HG02943 (cell line): ENCODE measurements at regions not wholly inside any gene's neighbourhood (a gene's known extent, or its start where the extent isn't known, plus 50 kb on each side); places are given as distances from the start of the nearest gene placed in this dataset.

Source experiments
- ATAC-seq: cut with Tn5 transposase; IDR thresholded peaks from one replicate; pipeline ENCODE4 v1.9.1; 2021; ENCODE audit warnings: mild to moderate bottlenecking, low read depth, moderate library complexity; ENCODE audit not compliant: unreplicated experiment

DNA sequence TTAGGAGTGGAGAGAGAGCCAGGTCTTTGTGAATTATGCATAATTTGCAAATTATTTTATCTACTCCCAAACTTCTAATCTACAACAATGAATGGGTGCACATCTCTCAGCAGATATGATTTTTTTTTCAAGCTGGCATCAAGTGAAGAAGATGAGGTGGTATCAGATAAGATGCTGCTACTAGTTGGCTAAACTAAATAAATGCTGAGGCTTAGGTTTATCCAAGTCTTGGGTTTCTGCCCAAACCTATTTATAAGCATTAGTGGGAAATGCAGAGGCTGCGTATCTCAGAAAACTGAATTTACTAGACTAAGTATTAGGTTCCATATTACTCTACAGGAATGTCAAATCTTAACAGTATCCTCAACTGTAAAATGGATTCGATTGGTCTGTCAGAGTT lies 703.0 kb upstream of the CELF2 start:
- ATAC-seq, result no peak

DNA sequence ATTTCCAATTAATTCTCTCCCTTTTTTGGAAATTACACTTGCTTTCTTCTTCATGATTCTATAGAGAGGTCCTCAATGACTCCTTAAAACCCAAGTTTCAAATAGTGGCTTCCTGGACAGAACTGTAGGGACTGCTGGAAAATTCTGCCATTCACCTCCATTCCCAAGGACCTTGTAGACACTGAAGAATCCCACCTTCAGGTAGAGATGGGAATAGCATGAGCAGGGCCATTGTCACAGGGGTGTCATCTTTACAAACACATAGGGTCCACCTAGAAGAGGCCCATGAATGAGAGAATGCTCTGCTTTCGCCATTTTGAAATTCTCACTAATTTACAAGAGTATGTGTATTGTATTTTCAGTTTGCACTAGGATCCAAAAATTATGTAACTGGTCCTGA lies 701.7 kb upstream of the CELF2 start:
- no peak for ATAC-seq

DNA sequence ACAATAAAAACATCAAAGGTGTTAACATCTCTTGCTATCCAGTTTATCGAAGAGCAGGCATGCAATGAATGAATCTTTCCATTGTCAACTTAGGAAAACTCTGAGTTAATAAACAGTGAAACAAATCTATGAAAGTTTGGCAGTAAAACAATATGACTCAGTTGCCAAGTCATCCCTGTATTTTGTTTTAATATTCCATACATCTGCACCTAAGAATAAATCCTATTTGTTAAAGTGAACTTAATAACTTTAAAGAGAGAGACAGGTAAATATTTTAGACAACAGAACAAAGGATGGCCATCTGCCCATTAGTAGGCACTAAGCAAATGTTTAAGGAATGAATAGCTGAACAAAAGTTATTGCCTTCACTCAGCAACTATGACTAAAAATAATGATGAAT lies 700.5 kb upstream of the CELF2 start:
- ATAC-seq, result no peak

DNA sequence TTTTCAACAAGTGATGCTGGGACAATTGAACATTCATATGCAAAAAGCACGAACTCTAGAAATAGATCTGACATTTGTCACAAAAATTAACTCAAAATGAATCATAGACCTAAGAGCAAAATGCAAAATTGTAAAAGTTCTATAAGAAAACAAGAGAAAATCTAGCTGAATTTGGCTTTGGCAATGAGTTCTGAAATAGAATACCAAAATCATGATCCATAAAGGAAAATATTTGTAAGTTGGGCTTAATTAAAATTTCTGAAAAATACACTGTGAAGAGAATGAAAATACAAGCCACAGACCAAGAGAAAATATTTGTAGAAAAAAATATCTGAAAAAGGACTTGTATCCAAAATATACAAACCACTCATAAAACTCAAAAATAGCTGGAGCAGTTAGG lies 698.8 kb upstream of the CELF2 start:
- no peak for ATAC-seq

DNA sequence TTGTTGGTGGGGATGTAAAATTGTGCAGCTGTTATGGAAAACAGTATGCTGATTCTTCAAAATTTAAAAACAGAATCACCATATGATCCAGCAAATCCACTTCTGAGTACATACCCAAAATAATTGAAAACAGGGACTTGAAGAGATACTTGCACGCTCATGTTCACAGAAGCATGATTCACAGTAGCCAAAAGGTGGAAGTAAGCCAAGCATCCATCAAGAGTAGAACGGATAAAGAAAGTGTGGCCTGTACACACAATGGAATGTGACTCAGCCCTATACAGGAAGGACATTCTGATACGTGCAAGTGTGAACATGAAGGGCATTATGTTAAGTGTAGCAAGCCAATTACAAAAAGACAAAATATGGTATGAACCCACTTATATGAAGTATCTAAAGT lies 696.7 kb upstream of the CELF2 start:
- ATAC-seq, result no peak

DNA sequence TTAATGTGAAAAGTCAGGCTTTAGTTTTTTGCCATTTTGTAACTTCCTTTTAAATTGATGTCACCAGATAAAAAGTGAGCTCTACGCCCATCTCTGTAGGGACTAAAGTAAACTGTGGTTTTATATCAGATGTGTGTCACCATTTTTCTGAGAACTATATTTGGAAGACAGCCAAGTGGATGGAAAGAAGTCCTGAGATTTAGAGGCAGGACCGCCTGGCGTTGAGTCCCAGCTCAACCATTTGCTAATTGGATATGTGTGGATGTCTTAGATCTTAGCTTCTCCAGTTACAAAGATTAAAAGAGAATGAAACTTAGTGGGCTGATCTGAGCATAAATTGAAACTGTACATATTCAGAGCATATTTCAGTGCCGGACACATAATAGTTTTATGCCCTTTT lies 691.6 kb upstream of the CELF2 start:
- no peak for ATAC-seq

DNA sequence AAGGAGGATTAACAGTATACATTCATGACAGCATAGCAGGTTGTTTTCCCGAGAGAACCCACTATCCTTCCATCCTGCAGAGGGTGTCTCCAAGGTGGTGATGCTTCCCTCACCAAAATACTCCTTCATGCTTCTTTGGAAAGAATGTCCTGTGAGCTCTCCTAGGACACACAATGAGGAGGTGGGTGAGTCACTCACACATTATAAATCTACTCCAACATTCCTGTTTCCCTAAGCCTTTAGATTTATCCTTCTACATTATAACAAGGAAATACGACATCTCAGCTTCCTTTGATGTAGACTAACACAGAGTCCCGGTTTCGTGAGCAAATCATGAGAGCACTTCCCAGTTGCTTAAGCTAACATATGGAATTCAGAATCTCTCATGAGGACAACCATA lies 689.7 kb upstream of the CELF2 start:
- ATAC-seq, result no peak

DNA sequence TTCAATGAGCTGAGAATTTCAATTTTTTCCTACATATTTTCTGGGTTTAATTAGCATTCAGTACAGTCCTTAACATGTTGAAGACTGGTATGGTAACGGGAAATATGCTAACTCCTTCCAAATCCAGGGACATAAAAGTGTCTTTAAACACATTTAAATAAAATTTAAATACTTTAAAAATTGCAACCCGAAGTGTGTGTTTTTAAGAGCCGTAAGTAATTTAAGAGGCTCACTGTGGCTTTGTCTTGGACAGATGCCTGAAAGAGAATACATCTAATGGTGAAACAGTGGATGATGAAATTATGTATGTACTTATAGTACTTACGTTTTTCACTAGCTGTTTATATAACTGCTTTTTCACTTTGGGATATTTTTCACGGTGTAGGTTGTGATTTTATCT lies 687.3 kb upstream of the CELF2 start:
- ATAC-seq, result no peak

DNA sequence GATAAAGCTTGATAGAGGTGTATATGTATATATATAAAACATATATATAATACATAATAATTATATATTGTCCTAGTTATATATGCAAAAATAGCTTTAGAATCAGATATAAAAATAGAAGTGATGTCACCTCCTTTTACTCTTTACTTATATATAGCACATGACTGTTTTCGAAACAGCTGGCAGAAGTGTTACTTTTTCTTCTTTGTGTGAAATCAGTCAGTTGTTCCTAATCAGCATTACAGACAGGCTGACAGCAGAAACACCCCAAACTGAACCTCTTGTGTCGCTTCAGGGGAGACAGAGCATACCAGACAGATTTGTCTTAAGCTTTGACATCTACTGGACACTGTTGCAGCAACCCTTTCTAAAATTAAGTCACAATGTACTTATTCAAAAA lies 684.9 kb upstream of the CELF2 start:
- no peak for ATAC-seq

DNA sequence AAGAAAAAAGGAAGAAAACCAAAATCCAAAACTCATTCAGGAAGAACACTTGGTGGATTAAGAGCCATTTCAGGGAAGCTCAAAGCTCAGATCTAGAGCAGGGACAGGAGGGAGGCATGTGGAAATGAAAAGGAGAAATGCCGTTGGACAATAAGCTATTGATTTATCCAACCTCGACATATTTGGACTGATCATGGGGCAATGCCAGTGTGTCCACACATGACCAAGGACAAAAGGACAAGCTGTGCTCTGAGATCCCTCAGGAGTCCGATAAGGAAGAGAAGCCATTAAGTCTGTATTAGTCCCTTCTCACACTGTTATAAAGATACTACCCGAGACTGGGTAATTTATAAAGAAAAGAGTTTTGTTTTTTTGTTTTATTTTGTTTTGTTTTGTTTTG lies 684.0 kb upstream of the CELF2 start:
- no peak for ATAC-seq

DNA sequence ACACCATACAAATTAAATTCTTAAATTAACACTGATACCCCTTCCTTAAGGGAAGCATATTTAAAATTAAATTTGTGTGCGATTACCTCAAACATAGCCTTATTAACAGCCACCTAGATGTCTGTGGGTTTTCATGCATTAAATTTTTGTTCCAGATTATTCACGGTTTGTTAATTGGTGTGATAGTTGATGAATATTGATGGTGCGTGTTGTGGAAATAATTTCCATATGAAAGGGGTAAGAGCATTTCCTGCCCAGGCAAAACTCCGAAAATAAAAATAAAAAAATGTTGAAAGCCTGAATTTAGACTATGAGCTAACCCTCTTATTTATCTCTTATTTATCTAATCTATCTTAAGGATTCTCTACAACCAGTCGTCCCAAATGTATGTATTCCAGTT lies 679.3 kb upstream of the CELF2 start:
- no peak for ATAC-seq

DNA sequence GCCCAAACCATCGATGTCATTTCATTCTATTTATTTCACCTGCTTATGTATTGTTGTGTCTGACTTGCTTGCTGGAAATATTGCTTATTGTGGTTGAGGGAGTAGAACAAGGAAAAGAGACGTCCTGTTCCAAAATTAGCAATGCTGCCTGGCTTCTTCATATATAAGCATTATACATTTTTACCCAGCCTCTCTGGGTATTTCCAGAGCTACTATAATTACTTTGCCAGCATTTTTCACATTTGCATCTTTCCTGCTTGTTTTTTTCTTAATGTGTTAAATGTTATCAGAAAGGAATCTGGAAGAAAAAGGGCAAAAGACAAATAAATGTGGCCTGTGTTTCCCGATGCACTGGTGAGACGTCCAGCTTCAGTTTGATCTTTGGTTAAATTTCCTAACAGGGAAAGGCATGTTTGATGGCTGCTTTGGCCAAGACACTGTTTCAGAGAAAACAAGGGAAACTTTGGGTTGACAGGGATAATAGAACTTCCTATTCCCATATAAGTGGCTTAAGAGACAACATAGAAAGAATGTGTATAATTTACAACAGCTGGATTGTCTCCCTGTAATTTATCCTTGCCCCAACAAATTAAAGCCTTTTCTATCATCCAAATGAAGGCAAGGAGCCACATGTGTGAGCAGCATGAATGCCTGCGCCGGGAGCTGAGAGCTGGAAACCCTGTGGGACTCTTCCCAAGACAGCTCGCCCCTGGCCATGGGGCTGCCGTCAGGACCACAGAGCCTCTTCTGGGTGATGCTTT lies 671.1 kb upstream of the CELF2 start:
- no peak for ATAC-seq

DNA sequence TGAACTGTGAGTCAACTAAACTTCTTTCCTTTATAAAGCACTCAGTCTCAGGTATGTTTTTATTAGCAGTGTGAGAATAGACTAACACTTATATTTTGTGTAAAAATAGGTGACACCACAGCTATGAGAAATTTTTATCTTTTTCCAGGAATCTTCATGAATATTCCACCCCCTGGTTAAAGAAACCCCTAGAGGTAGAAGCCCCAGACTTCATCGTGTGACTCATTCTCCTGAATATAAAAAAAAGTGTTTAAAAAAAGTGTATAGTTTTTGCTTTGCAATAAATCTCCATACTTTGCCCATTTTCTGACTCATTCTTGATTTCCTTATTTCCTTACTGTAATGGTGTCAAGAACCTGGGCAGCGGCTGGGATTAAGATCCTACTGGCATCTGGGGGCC lies 667.6 kb upstream of the CELF2 start:
- ATAC-seq, result no peak

DNA sequence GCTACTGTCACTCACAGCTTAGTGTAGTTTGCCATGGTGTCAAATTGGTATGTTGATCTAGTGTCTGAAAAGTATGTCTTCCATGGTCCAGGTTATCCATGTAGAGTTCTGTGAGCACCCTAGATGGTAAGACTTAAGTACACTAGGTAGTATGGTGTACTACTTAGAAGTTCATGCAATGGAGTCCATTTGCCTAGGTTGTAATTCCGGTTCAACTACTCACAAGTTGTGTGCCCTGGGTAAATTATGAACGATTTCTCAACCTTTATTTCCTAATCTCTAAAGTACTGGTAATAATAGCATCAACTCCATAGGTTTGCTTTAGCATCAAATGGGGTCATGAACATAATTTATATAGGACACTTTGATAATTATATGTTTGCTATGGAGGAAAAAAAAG lies 666.2 kb upstream of the CELF2 start:
- ATAC-seq, result no peak

DNA sequence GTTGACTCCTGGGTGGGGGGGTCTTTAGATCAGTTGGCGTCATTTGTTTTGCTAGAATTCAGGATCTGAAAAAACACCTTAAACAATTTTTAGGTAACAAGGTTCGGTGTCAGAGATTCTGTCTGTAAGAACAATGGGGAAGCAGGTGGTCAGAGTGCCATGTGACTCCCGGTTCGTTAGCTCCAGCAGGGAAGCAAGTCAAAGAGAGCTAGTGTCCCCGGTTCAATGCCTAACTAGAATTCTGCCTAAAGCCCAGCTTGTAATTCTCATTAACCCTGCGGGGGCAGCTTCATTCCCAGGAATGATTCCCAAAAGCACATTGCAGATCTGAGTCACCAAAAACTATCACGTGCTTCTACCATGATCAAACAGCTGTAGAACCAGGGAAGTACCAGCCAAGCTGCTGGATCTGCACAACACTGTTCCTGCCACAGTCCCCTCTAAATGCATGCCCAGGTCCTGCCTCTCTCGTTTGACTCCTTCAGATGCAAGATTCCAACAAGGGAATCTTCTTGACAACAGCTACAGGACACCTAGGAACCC lies 664.3 kb upstream of the CELF2 start:
- ATAC-seq, result no peak

DNA sequence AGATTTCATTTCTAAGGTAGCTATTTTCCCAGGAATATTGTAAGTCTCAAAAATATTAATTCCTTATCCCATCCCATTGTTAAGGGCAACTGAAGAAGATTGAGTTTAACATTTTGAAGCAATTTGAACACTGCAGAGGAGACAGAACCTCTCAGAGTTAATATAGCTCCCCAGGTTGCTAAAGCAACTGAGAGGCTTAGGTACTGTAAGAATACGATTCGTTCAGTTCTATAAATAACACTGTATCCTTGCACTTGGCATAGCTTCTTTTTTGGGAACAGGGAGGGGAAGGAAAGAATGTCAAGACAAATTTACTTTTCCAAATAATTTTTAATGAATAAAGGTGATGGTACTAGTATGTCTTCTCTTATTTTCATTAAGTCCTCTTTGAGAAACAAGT lies 658.4 kb upstream of the CELF2 start:
- no peak for ATAC-seq

DNA sequence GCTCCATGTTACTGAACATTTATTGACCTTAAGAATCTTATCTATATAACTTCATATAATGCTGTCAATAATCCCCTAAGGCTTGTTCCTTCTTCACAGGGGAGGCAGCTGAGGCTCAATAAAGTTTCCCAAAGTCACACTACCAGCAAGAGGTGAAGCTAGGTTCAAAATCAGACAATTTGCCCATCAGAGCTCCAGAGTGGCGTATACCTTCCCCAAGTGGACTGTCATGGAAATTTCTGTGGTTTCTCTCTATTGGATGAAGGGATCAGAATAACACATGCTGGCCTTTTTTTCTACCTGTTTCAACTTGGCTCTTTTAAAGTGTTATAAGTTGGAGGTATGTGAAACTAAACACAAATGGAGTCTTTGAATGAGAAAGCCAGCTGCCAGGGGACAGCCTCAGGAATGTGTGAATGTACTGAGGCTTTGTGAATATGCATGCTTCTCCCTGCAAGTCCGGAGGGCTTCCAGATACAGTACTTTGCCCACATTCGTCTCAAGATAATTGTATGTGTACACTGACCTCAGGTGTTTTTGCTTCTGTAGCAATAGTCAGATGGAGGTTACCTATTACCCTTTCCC lies 656.3 kb upstream of the CELF2 start:
- no peak for ATAC-seq

DNA sequence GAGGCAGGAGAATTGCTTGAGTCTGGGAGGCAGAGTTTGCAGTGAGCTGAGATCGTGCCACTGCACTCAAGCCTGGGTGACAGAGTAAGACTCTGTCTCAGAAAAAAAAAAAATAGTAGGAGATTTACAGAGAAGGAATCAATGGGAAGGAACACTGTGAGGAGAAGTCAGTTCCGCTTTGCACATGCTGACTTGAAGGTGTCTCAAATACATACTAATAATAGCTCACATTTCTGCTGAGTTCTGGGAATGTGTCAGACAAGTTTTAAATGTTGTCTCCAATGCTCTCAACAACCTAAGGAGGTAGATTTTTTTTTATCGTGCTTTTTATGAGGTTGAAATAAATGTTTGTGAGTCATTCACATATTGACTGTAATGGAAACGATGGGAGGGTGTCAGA lies 654.9 kb upstream of the CELF2 start:
- ATAC-seq, result no peak

DNA sequence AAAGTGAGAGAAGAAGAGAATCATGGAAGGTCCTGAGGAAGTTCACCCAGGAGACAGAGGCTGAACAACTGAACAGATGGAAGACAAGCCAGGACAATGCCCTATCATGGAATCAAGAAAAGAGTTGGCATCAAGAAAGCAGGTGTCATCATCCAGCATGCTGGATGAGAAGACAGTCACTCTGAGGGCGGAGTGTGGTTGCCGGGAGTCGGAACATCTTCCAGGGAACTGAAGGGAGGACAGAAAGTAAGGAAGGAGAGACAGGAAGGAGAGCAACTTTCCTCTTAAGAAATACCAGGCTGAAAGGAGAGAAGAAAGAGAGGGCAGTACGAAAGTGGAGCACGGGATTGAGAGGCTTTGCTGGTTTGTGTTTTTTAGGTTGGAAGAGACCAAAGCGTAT lies 654.5 kb upstream of the CELF2 start:
- no peak for ATAC-seq

DNA sequence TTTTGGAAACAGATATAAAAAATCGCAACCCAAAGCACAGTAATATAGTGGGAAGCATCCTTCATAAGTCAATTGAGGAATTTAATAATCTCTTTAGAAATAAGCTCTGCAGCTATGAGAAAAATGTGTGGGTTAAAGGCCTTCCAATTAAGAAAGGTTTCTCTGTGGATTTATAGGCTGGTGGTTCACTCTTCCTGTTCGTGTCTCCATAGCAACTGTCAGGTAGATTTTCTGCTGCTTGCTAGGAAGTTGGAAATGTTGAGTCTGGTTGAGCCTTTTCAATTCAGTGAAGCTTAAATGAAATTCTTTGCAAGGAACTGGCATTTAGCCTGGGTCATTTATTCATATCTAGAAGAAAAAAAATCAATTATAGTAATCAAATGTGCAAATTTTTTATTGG lies 652.8 kb upstream of the CELF2 start:
- no peak for ATAC-seq

DNA sequence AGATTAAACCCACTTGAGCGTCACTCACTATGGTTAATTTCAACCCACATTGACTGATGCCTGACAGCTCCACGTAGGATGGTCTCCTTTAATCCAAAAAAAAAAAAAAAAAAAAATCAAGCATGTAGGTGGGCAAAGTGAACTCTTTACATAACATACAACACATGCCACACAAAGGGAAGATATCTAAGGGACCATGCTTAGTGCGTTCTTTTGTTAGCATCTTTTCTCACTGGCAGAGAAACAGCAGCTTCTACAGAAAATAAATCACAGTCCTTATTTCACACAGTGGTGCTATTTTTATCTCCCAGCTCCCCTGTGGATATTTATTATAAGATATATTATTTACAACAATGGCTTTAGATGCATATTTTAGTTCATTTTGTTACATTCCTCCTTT lies 652.0 kb upstream of the CELF2 start:
- no peak for ATAC-seq

DNA sequence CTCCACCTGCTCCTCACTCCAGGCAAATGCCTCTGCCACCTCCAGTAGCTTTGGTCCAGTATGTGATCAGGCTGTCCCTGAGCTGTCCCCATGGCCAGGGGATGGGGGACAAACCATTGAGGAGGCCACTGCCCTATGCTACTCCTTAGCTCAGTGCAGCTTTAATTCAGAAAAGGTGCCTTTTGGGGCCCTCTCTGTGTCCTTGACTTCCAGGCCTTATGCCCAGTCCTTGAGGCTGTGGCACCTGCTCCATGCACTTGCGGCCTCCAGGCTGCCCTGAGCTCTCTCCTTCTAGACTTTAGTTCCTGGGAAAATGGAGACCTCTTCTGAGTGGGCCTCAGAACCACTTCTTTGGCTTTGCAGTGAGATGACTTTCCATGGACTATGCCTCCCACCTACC lies 650.8 kb upstream of the CELF2 start:
- no peak for ATAC-seq
